RCC 7860 (cell line): ENCODE measurements at regions not wholly inside any gene's neighbourhood (a gene's known extent, or its start where the extent isn't known, plus 50 kb on each side); places are given as distances from the start of the nearest gene placed in this dataset.

Source experiments
- DNase-seq: peaks from one replicate; pipeline ENCODE4 v3.0.0-alpha.2; 2015; ENCODE audit warnings: low spot score
- FAIRE-seq: peaks from 2 replicates; lab custom pipeline; 2012; peaks lifted over from hg19 to GRCh38; lab: Jason Lieb, UNC

- FAIRE-seq = no peak
- no peak for DNase-seq
These were observed 115.3 kb upstream of the SLC5A12 start for GRCh38 chr11:26837154-26837553.

GRCh38 chr11:26839911-26840698, 118.2 kb upstream of the SLC5A12 start:
- FAIRE-seq (no peak), DNase-seq (no peak)

- FAIRE-seq (no peak), DNase-seq (no peak)
These were observed 120.1 kb upstream of the SLC5A12 start for GRCh38 chr11:26841818-26842473.

- DNase-seq (no peak), FAIRE-seq (no peak)
These were observed 120.8 kb upstream of the SLC5A12 start for GRCh38 chr11:26842478-26843282.

GRCh38 chr11:26843539-26843938, 121.7 kb upstream of the SLC5A12 start:
- FAIRE-seq = no peak
- DNase-seq = no peak

GRCh38 chr11:26844963-26845362, 123.1 kb upstream of the SLC5A12 start:
- DNase-seq (no peak), FAIRE-seq (no peak)

- no peak for FAIRE-seq
- DNase-seq = no peak
These were observed 124.4 kb upstream of the SLC5A12 start for GRCh38 chr11:26846227-26846626.

GRCh38 chr11:26847459-26847858, 125.6 kb upstream of the SLC5A12 start:
- FAIRE-seq (no peak), DNase-seq (no peak)

GRCh38 chr11:26847977-26848376, 126.1 kb upstream of the SLC5A12 start:
- FAIRE-seq (no peak), DNase-seq (no peak)

- DNase-seq (no peak), FAIRE-seq (no peak)
These were observed 127.2 kb upstream of the SLC5A12 start for GRCh38 chr11:26849036-26849435.

GRCh38 chr11:26851291-26851690, 129.4 kb upstream of the SLC5A12 start:
- DNase-seq = no peak
- FAIRE-seq = no peak

GRCh38 chr11:26851696-26852095, 129.8 kb upstream of the SLC5A12 start:
- FAIRE-seq (no peak), DNase-seq (no peak)

- FAIRE-seq (no peak), DNase-seq (no peak)
These were observed 135.8 kb upstream of the FIBIN start for GRCh38 chr11:26858098-26858497.

GRCh38 chr11:26859416-26859815, 134.5 kb upstream of the FIBIN start:
- DNase-seq (no peak), FAIRE-seq (no peak)

- no peak for FAIRE-seq
- DNase-seq = no peak
These were observed 133.7 kb upstream of the FIBIN start for GRCh38 chr11:26860091-26860780.

GRCh38 chr11:26860895-26861294, 133.0 kb upstream of the FIBIN start:
- no peak for FAIRE-seq
- no peak for DNase-seq

GRCh38 chr11:26862801-26863200, 131.1 kb upstream of the FIBIN start:
- DNase-seq = no peak
- no peak for FAIRE-seq

GRCh38 chr11:26865703-26866102, 128.2 kb upstream of the FIBIN start:
- no peak for DNase-seq
- FAIRE-seq = no peak

- FAIRE-seq (no peak), DNase-seq (no peak)
These were observed 126.6 kb upstream of the FIBIN start for GRCh38 chr11:26867286-26867685.

- no peak for FAIRE-seq
These were observed 114.8 kb upstream of the FIBIN start for GRCh38 chr11:26878959-26879581.

More at GRCh38 chr11:26878959-26879581, 114.8 kb upstream of the FIBIN start:
- DNase-seq = no peak
